Vagina (tissue), 2 donors: ENCODE measurements at regions not wholly inside any gene's neighbourhood (a gene's known extent, or its start where the extent isn't known, plus 50 kb on each side); places are given as distances from the start of the nearest gene placed in this dataset.

ENCODE experiments used
- DNase-seq, 2 donors: peaks; one replicate each; pipeline ENCODE4 v3.0.0-alpha.2; 2017; ENCODE audit errors: extremely low spot score in 2 of 2
- H3K27ac ChIP-seq: fragments of 200-600 bp; sonication (generic); one replicate; pipeline ENCODE4 v1.5.1; 2019
- H3K27me3 ChIP-seq: fragments of 200-600 bp; sonication (generic); one replicate; pipeline ENCODE4 v1.5.1; 2019
- H3K36me3 ChIP-seq, 2 donors: fragments of 200-600 bp; sonication (generic); one replicate each; pipeline ENCODE4 v1.5.1; 2017 to 2019
- H3K4me1 ChIP-seq: fragments of 200-600 bp; sonication (generic); one replicate; pipeline ENCODE4 v1.5.1; 2019
- H3K4me3 ChIP-seq, 2 donors: fragments of 200-600 bp; sonication (generic); 1 replicate in 1 of 2; 2 replicates in 1 of 2; pipeline ENCODE4 v1.5.1; 2016 to 2019
- H3K9me3 ChIP-seq: fragments of 200-600 bp; sonication (generic); one replicate; pipeline ENCODE4 v1.5.1; 2019
- CTCF ChIP-seq, 3 experiments: fragments of 450-650 bp in 2 of 3; fragments of 200-600 bp in 1 of 3; sonication (generic) in 1 of 3; IDR thresholded peaks; one replicate each; pipeline ENCODE4 v1.5.1; 2017 to 2019; ENCODE audit warnings: antibody characterized with exemption in 3 of 3, mild to moderate bottlenecking in 2 of 3, moderate library complexity in 2 of 3
- POLR2A ChIP-seq, 2 donors: fragments of 450-650 bp; IDR thresholded peaks; one replicate each; pipeline ENCODE4 v1.6.1; 2017; ENCODE audit warnings: antibody characterized with exemption in 2 of 2, mild to moderate bottlenecking in 2 of 2, moderate library complexity in 2 of 2
- POLR2AphosphoS5 ChIP-seq, 2 donors: sonication (generic); formaldehyde crosslinking; IDR thresholded peaks; one replicate each; pipeline ENCODE4 v1.9.0; 2017; ENCODE audit warnings: antibody characterized with exemption in 2 of 2, mild to moderate bottlenecking in 2 of 2, low read depth in 1 of 2; ENCODE audit not compliant: insufficient read depth in 1 of 2
- intact Hi-C: fragments of 100-400 bp; cut with DNase I; formaldehyde crosslinking; loops from one replicate; pipeline ENCODE4 v1.15.1; 2023

- no peak overlapping the region for H3K4me3 ChIP-seq
Measured at GRCh38 chr2:81672516-81672915, 1368.0 kb upstream of the LRRTM1 start.

GRCh38 chr2:81670885-81671284, 1366.3 kb upstream of the LRRTM1 start:
- no peak overlapping the region for H3K4me3 ChIP-seq
- intact Hi-C loops, result no loop called here
- no peak for TF ChIP-seq CTCF (IDR thresholded peaks at IDR 0.05)
- TF ChIP-seq POLR2A (IDR thresholded peaks at IDR 0.05), result no peak
- TF ChIP-seq POLR2AphosphoS5 (IDR thresholded peaks at IDR 0.05; ENCODE audit: insufficient read depth in 1 of 2, low read depth in 1 of 2), result no peak
- no peak overlapping the region for H3K27ac ChIP-seq
- H3K9me3 ChIP-seq, result no peaks in the 10 kb centered on the region
- no peaks in the 10 kb centered on the region for H3K4me1 ChIP-seq
- H3K27me3 ChIP-seq, result no peaks in the 10 kb centered on the region
- H3K36me3 ChIP-seq, result no peaks in the 10 kb centered on the region
- DNase-seq, result no peak

More at GRCh38 chr2:81672516-81672915, 1368.0 kb upstream of the LRRTM1 start:
- intact Hi-C loops, result no loop called here
- Histone ChIP-seq H3K4me1 (no peaks in the 10 kb centered on the region), H3K27me3 (no peaks in the 10 kb centered on the region), H3K9me3 (no peaks in the 10 kb centered on the region), H3K36me3 (no peaks in the 10 kb centered on the region), H3K27ac (no peak overlapping the region)
- no peak for DNase-seq
- TF ChIP-seq CTCF (IDR thresholded peaks at IDR 0.05) (no peak), POLR2AphosphoS5 (IDR thresholded peaks at IDR 0.05; ENCODE audit: insufficient read depth in 1 of 2, low read depth in 1 of 2) (no peak), POLR2A (IDR thresholded peaks at IDR 0.05) (no peak)

GRCh38 chr2:81661081-81661480, 1356.5 kb upstream of the LRRTM1 start:
- Histone ChIP-seq H3K4me1 (no peaks in the 10 kb centered on the region), H3K9me3 (no peaks in the 10 kb centered on the region), H3K27me3 (no peaks in the 10 kb centered on the region), H3K4me3 (no peak overlapping the region), H3K36me3 (no peaks in the 10 kb centered on the region), H3K27ac (no peak overlapping the region)
- TF ChIP-seq POLR2AphosphoS5 (IDR thresholded peaks at IDR 0.05; ENCODE audit: insufficient read depth in 1 of 2, low read depth in 1 of 2) (no peak), POLR2A (IDR thresholded peaks at IDR 0.05) (no peak), CTCF (IDR thresholded peaks at IDR 0.05) (no peak)
- intact Hi-C loops, result no loop called here
- no peak for DNase-seq

- no peaks in the 10 kb centered on the region for H3K4me1 ChIP-seq
- no peak overlapping the region for H3K27ac ChIP-seq
- H3K27me3 ChIP-seq, result no peaks in the 10 kb centered on the region
- intact Hi-C loops, result no loop called here
- TF ChIP-seq POLR2AphosphoS5 (IDR thresholded peaks at IDR 0.05; ENCODE audit: insufficient read depth in 1 of 2, low read depth in 1 of 2), result no peak
- TF ChIP-seq POLR2A (IDR thresholded peaks at IDR 0.05), result no peak
- TF ChIP-seq CTCF (IDR thresholded peaks at IDR 0.05), result no peak
- no peaks in the 10 kb centered on the region for H3K36me3 ChIP-seq
- no peaks in the 10 kb centered on the region for H3K9me3 ChIP-seq
- no peak for DNase-seq
- no peak overlapping the region for H3K4me3 ChIP-seq
Measured at GRCh38 chr2:81658227-81658626, 1353.7 kb upstream of the LRRTM1 start.

GRCh38 chr2:81650048-81650971, 1345.8 kb upstream of the LRRTM1 start:
- no peaks in the 10 kb centered on the region for H3K27me3 ChIP-seq
- no peaks in the 10 kb centered on the region for H3K9me3 ChIP-seq
- no peaks in the 10 kb centered on the region for H3K36me3 ChIP-seq
- no peak overlapping the region for H3K4me3 ChIP-seq
- H3K4me1 ChIP-seq, result no peaks in the 10 kb centered on the region
- no peak for DNase-seq
- no peak for TF ChIP-seq POLR2AphosphoS5 (IDR thresholded peaks at IDR 0.05; ENCODE audit: insufficient read depth in 1 of 2, low read depth in 1 of 2)
- no peak for TF ChIP-seq CTCF (IDR thresholded peaks at IDR 0.05)
- no peak for TF ChIP-seq POLR2A (IDR thresholded peaks at IDR 0.05)
- intact Hi-C loops, result no loop called here
- no peak overlapping the region for H3K27ac ChIP-seq
